Stimulated activated CD8-positive, alpha-beta memory T cell treated with anti-CD3 and anti-CD28 coated beads, Interleukin-7, amount 100 ng/mL, for 48 hours (primary cell): ENCODE measurements at regions not wholly inside any gene's neighbourhood (a gene's known extent, or its start where the extent isn't known, plus 50 kb on each side); places are given as distances from the start of the nearest gene placed in this dataset.

Source experiments
- DNase-seq, 2 donors: peaks; one replicate each; pipeline ENCODE4 v3.0.0-alpha.2; 2020; ENCODE audit warnings: low read depth in 1 of 2; ENCODE audit errors: extremely low read depth in 1 of 2

DNA sequence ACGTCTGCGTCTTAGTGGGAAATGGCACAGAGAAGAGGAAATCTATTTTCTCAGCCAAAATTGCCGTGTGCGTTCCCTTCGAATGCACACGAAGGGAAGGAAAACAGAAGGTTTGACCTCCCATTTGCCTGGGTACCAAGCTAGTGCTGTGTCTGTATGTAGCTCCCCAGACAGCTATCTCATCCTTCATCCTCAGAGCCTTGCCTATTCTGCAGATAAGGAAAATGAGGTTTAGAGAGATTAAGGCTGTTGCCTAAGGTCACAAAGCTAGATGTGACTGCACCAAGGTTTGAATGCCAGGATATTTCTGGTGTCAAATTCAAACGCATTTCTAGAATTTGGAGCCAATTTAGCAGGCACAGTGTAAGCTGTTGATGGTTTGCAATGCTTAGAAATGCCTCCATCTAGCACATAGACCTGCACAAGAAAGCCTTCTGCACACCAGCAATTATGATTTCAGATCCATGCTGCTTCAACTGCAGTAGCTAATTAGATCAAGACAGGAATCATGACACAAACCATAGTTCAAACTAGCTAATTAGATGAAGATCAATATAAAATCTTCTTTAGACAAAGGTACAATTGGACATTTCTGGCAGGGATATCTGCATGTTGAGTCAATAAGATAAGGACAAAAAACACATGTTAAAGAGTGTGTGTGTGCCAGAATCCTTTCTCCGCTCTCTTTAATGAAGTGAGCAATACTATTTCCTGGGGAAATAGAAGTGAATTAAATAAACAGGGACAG lies 115.1 kb downstream of the CMPK2 start:
- DNase-seq = no peak

- DNase-seq = no peak
Measured at GRCh38 chr2:6754419-6754818, 111.3 kb downstream of the CMPK2 start.

- no peak for DNase-seq
Measured at GRCh38 chr2:6755456-6755855, 110.3 kb downstream of the CMPK2 start.

GRCh38 chr2:6757215-6757614 lies 108.5 kb downstream of the CMPK2 start:
- no peak for DNase-seq

DNA sequence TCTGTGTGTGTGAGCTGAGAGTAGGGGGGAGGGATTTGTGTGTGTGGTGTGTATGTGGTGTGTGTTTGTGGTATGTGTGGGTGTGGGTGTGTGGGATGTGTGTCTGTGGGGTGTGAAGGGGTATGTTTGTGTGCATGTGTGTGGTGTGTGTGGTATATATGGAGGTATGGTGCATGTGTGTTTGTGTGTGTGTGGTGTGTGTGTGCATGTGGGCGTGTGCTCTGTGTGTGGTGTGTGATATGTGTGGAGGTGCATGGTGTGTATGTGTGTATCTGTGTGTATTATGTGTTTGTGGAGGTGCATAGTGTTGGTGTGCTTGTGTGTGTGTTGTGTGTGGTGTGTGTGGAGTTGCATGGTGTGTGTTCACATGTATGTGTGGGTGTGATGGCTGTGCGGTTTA lies 106.0 kb downstream of the CMPK2 start:
- DNase-seq = no peak

DNA sequence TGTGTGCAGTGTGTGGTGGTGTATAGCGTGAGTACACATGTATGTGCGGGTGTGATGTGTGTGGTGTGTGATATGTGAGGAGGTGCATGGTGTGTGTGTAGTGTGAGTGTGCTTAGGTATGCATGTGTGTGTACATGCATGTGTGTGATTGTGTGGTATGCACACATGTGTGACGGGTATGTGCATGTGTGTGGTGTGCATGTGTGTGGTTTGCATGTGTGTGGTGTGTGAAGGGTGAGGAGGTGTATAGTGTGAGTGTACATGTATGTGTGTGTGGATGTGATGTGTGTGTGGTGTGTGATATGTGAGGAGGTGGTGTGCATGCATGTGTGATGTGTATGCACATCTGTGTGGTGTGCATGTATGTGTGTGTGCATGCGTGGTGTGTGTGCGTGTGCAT lies 105.6 kb downstream of the CMPK2 start:
- no peak for DNase-seq

GRCh38 chr2:6764968-6765723 lies 100.6 kb downstream of the CMPK2 start:
- no peak for DNase-seq

GRCh38 chr2:6769346-6769745 lies 96.4 kb downstream of the CMPK2 start:
- no peak for DNase-seq

DNA sequence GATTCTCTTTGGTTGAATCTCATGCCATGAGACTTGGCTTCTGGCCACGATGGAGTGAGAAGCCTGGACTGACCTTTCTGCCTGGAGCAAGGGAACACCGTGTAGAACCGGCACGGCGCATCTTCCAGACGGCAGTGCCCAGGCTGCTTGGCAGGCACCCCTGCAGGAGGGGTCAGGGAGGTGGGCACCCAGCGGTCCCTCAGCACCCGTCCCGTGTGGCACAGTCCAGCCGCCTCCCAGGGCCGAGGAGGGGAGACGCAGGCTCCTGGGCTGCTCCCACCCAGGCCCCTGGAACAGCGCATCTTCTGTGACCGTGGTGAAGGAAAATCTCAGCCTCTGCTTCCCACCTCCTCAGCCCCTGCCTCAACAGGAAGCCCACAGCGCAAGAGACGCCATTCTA lies 95.7 kb downstream of the CMPK2 start:
- no peak for DNase-seq

GRCh38 chr2:6771634-6772611 lies 93.8 kb downstream of the CMPK2 start:
- DNase-seq = no peak

GRCh38 chr2:6773007-6773693 lies 92.6 kb downstream of the CMPK2 start:
- peak; percentile 45 to 46 for DNase-seq

GRCh38 chr2:6773694-6774044 lies 92.0 kb downstream of the CMPK2 start:
- no peak for DNase-seq

GRCh38 chr2:6776125-6776524 lies 89.6 kb downstream of the CMPK2 start:
- DNase-seq = no peak

DNA sequence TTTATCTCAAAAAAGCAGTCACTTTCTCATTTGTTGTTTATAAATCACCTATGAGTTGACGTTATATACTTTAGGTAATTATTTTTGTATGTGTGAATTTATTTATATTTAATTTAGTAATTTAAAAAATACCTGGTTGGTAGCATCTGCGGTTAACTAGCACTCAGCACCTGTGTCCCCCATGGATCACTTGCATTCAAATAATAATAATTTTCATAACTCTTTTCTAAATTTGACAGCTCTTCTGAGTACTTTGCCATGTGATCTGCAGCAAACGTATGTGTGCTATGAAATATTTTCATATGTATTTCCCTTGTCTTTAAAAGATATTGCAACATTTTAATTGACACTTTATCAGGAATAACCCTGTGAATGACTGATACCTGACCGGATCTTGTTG lies 88.1 kb downstream of the CMPK2 start:
- DNase-seq = no peak

DNA sequence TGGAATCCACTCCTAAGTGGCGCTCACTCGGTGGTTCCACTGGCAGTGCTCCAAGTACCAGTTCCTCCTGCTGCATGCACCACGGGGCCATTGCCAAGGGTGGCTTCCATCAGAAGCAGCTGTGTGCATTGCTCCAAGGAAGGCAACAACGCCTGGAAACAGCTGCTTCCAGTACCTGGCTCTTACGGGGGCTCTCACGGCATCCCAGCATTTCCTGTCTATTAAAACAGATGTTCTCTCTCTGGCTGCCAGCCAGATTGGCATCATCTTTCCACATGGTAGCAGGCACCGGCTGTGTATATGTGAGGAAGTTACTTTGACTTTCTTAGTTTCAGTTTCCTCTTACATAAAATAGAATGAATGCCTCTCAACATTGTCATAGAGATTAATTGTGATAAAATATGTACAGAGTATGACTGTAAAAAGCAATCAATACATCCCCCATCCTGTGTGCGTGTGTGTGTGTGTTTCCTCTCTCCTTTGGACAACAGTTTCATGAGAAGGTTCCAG lies 84.9 kb downstream of the CMPK2 start:
- DNase-seq = no peak

DNA sequence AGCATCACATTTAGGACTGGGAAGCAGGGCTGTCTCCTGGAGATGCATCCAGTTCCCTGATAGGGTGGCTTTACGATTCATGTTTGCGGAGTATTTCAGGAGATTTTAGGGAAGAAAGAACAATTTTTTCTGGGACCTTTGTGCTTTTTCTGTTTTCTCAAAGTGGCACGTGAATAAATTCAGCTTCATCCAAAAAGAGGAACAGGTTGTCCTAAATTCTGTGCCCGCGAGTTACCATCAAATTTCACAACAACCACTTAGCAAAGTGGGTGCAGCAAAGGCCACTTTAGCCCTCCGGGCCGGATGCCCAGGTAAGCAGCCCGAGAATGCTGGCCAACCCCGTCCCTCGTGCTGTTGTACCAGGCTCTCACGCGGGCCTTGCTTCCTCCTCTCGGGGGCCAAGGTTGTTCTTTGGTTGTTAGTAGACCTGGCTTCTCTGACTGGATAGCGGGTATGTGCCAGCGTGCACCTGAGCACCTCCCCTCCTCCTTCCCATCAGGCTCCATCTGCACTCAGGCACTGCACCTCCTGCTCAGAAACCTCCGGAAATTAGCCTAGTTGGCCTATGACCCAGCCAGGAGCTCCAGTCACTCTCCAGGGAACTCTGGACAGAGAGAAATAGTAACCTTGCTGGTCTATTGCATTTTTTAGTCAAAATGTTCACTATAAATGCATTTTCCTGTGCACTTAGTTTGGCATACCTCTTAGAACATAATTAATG lies 83.0 kb downstream of the CMPK2 start:
- DNase-seq = no peak

DNA sequence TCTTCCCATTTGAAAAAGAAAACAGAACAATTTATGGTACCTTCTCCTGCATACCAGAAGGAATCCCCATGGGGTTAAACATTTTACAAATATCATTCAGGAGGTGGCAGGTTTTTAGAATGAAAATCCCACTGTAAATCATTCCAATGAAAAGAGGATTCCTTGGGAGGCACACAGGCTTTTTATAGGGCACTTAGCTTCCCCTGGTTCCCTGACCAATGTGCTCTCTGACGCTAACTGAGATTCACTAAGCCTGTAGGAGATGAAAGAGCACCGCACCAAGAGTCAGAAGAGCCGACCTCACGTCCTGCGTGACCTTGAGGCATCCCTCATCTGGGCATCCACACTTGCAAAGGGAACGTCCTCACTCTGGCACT lies 82.5 kb downstream of the CMPK2 start:
- no peak for DNase-seq

DNA sequence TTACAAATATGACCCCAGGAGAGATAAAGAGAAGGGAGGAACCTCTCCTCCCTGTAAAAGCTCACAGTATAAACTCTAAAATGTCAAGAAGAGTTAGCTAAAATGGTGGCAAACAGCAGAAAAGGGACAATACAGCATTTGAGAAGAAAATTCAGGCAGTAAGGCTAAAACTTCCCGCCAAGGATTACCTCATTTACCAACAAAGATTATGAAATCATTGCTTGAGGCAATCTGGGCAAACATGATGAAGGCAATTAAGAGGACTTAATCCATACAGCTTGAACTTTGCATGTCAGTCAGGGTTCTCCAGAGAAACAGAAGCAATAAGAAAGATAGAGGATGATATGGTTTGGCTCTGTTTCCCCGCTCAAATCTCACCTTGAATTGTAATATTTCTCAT lies 81.4 kb downstream of the CMPK2 start:
- no peak for DNase-seq

DNA sequence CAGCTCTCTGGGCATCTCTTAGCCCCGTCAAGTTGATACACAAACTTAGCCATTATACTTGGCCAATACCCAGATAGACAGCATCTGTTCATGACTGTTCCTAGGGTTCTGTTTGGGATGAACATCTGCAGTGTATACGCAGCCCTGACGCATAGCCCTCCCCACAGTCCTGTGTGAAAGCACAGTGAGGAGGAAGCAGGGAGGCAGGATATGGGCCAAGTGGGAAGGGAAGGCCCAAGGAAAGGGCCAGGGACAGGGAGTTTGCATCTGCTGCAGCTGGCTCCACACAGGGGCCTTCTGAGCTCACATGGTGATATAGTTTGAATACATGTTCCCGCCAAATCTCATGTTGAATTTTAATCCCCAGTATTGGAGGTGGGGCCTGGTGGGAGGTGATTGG lies 80.2 kb downstream of the CMPK2 start:
- DNase-seq = no peak

GRCh38 chr2:6787376-6787775 lies 78.3 kb downstream of the CMPK2 start:
- no peak for DNase-seq
